T-helper 1 cell (primary cell): ENCODE measurements at regions not wholly inside any gene's neighbourhood (a gene's known extent, or its start where the extent isn't known, plus 50 kb on each side); places are given as distances from the start of the nearest gene placed in this dataset.
"Not testable (repeated sequence)": the region's sequence is repeated elsewhere in the genome, so short reads cannot be mapped to it uniquely, and the experiment has no call there.

ENCODE experiments used
- DNase-seq, 5 donors: peaks; one replicate each; pipeline ENCODE4 v3.0.0-alpha.2; 2012 to 2020

GRCh38 chr13:58202099-58202498 lies 570.6 kb downstream of the PCDH17 start:
- DNase-seq, result no peak

DNA sequence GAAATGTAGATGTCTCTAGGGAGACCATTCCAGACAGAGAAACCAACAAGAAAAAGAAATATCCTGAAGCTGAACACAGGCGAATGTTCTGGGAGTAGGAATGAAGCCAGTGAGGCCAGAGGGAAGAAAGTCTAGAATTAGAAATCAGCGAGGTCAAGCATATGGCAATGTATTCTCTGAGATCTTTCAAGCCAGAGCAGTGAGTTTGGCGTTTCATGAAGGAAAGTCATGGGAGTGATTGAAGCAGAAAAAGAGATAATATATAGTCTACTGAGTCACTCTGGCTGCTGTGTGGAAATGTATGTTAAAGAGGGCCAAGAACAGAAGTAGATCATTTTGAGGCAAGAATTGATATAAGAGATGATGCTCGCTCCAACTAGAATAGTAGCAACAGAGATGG lies 576.0 kb downstream of the PCDH17 start:
- DNase-seq, result no peak

DNA sequence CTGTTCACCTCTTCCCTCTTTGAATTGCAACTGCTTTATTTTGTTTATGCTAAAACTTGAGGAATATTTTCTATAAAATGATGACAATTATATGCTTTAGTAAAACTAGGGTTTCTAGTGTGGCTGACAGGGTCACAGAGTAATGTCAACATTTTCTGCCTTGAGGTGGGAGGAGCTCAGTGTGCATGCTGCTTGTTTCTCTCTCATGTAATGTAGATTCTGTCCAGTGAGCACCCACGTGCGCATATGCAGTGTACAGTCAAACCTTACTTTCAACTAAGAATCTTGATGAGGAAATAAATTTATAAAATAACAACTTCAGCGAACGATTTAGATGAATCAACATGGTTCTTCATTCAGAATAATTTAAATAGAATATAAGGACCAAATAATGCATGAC lies 603.9 kb downstream of the PCDH17 start:
- no peak for DNase-seq

- DNase-seq, result no peak
These were observed 607.6 kb downstream of the PCDH17 start for GRCh38 chr13:58238972-58239773.

GRCh38 chr13:58239774-58240268 lies 608.3 kb downstream of the PCDH17 start:
- DNase-seq, result no peak

GRCh38 chr13:58247080-58247479 lies 615.5 kb downstream of the PCDH17 start:
- DNase-seq, result no peak

DNA sequence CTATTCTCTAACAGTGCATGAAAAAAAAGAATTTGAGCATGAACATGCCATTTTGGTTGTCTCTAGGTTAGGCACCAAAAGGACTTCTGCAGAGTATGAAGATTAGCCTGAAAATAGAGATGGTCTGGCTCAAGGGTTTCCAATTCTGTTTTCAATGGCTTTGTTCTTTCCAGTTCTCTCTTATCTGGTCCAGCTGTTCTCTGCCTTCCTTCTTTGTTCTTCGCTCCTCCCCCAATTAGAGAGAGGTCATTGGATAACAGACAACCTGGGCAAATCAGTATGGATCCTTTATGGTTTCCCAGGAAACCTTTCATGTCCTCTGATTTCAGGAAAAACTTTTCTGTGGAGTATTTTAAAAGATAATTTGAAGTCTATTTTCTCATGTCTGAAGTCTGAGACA lies 623.4 kb downstream of the PCDH17 start:
- no peak for DNase-seq

GRCh38 chr13:58266271-58266670 lies 634.7 kb downstream of the PCDH17 start:
- no peak for DNase-seq

DNA sequence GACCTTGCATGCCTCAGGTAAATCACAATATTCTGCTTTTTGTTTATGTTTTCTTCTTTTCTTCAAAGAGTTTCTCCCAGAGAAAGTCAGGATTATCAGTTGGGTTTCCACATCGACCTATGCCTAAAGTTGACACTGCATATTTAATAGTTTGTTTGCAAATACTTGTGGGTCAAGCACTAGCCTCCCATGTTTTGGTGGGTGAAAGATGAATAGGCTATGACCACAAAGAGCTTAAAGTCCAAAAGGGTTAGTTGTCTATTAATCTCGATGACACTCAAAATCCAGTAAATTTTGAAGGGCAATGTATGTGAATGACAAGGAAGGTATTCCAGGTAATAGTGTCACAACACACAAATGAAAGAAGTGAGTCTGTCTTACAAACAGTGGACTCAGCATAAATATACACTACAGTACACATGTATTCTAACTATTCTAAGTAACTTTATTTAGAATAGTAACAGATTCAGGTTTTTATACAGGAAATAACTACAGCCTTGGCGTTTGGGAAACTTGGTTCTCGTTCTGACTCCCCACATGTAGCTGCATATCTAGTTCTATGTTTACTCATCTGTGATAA lies 667.1 kb downstream of the PCDH17 start:
- DNase-seq, result no peak

DNA sequence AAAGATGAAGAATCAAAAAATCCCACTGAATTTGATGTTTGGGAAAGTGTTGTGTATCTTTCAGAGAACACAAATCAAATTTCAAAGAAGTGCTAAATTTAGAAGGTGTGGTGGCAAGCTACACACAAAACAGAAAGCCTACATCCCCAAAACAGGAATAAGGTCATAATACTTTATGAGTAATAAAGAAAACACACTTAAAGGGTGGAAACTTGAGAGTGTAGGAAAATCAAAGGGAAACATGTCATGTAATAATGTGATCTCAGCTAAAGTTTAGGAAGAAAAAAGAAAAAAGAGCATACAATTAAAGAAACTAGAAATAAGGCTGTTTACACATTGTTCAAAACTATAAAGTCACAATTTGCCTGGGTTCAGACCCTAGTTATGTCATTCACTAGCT lies 668.7 kb downstream of the PCDH17 start:
- no peak for DNase-seq

- DNase-seq, result no peak
These were observed 669.6 kb downstream of the PCDH17 start for GRCh38 chr13:58300974-58301681.

DNA sequence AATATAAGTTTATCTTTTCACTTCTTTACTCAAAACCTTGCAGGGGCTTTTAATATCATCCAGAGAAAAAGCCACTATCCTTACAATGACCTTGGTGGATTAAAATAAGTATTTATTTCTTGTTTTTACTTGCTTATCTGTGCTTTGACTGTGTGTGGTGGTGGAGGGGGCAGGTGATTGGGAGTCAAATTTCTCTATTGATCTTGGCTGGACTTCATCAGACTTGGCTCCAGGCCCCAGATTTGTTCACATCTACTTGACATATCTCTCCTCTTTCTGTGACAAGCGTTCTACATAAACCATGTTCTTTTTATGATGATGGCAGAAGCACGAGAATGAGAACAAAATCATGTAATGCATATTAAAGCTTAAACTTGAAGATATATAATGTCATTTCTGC lies 670.8 kb downstream of the PCDH17 start:
- no peak for DNase-seq

DNA sequence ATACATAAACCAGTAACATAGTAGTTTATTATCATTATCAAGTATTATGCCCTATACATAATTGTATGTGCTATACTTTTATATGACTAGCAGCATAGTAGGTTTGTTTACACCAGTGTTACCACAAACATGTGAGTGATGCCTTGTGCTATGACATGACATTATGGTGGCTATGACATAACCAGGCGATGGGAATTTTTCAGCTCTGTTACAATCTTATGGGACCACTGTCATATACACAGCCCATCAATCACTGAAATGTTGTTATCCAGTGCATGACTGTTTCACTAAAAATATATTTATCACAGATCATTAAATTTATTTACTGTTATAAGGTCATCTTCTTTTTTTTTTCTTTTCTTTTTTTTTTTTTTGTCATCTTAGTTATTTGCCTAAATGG lies 674.5 kb downstream of the PCDH17 start:
- DNase-seq, result no peak

DNA sequence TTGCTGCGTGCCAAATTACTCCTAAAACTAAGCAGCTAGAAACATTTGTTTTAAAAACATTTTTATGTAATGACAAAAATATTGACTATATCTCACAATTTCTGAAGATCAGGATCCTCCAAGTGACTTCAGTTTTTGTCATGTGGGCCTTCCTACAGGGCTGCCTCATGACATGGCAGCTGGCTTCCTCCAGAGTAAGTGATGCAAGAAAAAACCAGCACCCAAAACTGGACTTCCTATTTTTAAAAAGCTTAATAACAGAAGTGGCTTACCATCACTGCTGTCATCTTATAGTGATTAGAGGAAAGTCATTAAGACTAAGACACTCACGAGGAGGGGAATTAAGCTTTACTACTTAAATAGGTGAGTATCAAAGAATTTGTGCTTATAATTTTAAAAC lies 681.7 kb downstream of the PCDH17 start:
- no peak for DNase-seq

DNA sequence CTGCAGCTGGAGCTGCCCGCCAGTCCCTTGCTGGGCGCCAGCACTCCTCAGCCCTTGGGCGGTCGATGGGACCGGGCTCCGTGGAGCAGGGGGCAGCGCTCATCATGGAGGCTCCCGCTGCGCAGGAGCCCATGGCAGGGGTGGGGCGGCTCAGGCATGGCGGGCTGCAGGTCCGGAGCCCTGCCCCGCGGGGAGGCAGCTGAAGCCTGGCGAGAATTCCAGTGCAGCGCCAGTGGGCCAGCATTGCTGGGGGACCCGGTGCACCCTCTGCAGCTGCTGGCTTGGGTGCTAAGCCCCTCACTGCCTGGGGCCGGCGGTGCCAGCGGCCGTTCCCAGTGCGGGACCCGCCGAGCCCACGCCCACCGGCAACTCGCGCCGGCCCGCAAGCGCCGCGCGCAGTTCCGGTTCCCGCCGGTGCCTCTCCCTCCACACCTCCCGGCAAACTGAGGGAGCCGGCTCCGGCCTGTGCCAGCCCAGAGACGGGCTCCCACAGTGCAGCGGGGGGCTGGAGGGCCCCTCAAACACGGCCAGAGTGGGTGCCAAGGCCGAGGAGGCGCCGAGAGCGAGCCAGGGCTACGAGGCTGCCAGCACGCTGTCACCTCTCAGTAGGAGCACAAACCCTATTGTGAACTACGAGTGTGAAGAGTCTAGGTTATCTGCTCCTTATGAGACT lies 687.1 kb downstream of the PCDH17 start:
- peak in 1 of 5 donors; percentile 11 for DNase-seq

- no peak for DNase-seq
These were observed 692.6 kb downstream of the PCDH17 start for GRCh38 chr13:58324161-58324560.

GRCh38 chr13:58329746-58330145 lies 698.2 kb downstream of the PCDH17 start:
- no peak for DNase-seq

DNA sequence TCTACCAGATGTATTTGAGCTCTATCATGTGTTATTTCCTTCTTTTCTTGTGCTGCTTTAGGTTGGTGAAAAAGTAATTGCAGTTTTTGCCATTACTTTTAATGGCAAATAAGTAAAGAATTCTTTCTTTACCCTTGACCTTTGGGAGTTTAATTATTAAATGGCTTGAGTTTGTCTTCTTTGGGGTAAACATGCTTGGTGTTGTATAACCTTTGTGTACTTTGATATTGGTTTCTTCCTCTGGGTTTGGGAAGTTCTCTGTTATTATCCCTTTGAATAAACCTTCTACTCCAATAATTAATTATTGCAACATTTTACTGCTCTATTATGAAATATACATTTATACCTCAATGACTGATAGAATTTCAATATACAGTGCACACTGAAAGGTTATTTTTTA lies 709.4 kb downstream of the PCDH17 start:
- no peak for DNase-seq

DNA sequence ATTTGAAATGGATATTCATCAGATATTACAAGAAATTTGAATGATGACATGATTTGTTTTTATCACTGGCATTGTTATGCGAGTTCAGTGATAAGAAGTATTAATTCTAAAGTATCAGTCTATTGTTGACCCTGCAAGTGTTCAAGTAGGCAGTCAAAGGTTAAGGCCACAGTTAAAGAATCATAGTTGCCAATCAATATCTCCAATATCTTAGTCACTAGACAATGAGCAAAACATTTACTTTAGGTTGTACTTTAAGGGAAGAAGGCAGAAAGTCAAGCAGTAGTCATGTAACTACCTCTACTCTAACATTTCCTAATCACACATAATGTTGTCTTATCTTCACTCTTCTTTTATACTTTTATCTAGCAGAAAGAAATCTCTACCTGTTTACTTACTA lies 709.8 kb downstream of the PCDH17 start:
- DNase-seq, result no peak

- DNase-seq, result no peak
These were observed 711.5 kb downstream of the PCDH17 start for GRCh38 chr13:58343076-58343475.

GRCh38 chr13:58352100-58352499 lies 720.6 kb downstream of the PCDH17 start:
- not testable (repeated sequence) for DNase-seq

GRCh38 chr13:58369936-58370335 lies 738.4 kb downstream of the PCDH17 start:
- no peak for DNase-seq

- no peak for DNase-seq
These were observed 744.8 kb downstream of the PCDH17 start for GRCh38 chr13:58376349-58376748.
